Activated T-helper 17 cell treated with anti-CD3 and anti-CD28 coated beads, Interleukin-2, amount 50 U/mL, for 72 hours (primary cell): ENCODE measurements at regions not wholly inside any gene's neighbourhood (a gene's known extent, or its start where the extent isn't known, plus 50 kb on each side); places are given as distances from the start of the nearest gene placed in this dataset.

ENCODE experiments used
- ATAC-seq: fragments of 150-1000 bp; cut with Tn5 transposase; replicated peaks from 2 replicates; pipeline ENCODE4 v1.10.0; 2021; ENCODE audit warnings: mild to moderate bottlenecking, moderate library complexity
- H3K27ac Mint-ChIP-seq: one replicate; pipeline ENCODE4 v1.8.0; 2022; ENCODE audit warnings: mixed read lengths
- H3K27me3 Mint-ChIP-seq: one replicate; pipeline ENCODE4 v1.8.0; 2022; ENCODE audit warnings: mixed read lengths
- H3K36me3 Mint-ChIP-seq: one replicate; pipeline ENCODE4 v1.8.0; 2022; ENCODE audit warnings: low read depth, mild to moderate bottlenecking, mixed read lengths
- H3K4me1 Mint-ChIP-seq: one replicate; pipeline ENCODE4 v1.8.0; 2022; ENCODE audit warnings: mixed read lengths
- H3K4me3 Mint-ChIP-seq: one replicate; pipeline ENCODE4 v1.8.0; 2022; ENCODE audit warnings: mild to moderate bottlenecking, mixed read lengths
- H3K9me3 Mint-ChIP-seq: one replicate; pipeline ENCODE4 v1.8.0; 2022; ENCODE audit warnings: mixed read lengths

DNA sequence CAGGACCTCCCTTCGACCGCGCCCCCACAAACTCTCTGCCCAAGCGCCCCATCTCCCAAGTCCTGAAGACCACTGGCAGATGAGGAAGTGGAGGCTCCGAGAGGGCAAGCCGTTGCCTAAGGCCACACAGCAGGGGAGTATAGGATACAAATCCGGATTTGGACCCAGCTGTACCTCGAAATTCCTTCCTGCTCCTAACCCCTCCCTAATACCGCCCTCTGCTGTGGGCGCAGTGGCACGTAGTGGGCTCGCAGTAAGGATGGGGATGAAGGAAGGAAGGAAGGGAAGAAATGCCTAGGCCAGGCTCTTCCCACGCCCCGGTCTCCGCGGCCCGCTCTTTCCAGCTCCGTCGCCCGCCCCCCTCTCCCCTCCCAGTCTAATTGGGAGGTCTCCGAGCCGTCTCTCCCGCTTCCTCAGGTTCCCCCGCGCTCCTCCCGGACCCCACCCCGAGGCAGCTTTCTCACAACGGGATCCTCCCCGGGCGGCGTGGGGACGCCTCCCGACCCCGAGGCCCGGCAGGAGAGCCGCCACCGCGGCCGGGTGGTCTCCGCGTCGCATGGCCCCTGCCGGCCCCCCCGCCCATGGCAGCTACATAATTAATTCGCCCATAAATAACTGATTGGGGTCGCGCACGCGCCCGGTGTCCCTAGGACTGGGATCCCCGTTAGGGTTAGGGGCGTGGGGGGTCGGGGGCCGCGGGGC, 138.9 kb downstream of the C9orf50 start:
- H3K36me3 Mint-ChIP-seq = peaks cover 4% of the 10 kb centered on the region
- H3K27me3 Mint-ChIP-seq = no peaks in the 10 kb centered on the region
- no peak for ATAC-seq
- H3K4me3 Mint-ChIP-seq = peak overlapping the region; percentile 55
- H3K9me3 Mint-ChIP-seq = no peaks in the 10 kb centered on the region
- peaks cover 22% of the 10 kb centered on the region for H3K4me1 Mint-ChIP-seq
- no peak overlapping the region for H3K27ac Mint-ChIP-seq

GRCh38 chr9:129481424-129481809, 139.5 kb downstream of the C9orf50 start:
- no peak for ATAC-seq
- Mint-ChIP-seq H3K27me3 (no peaks in the 10 kb centered on the region), H3K9me3 (no peaks in the 10 kb centered on the region), H3K36me3 (peaks cover 4% of the 10 kb centered on the region), H3K4me1 (peaks cover 19% of the 10 kb centered on the region), H3K4me3 (peak overlapping the region; percentile 55), H3K27ac (no peak overlapping the region)

DNA sequence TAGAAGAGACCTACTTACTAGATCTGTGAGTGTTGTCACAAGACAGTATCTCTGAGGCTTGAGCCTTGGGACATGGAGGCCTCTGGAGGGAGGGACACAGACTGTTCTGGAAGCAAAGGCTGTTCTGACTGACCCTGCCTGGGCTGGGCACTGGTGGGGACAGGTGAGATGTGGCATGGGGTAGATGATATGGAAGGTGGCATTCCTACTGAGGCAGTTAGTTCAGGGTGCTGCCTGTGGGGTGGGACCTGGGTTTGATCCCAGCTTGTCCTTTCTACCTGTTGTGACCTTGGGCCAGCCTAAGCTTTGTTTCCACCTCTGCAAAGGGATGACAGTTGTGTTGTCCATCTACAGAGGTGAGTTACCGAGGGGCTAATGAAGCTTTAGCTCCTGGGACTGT, 140.2 kb downstream of the C9orf50 start:
- peaks cover 4% of the 10 kb centered on the region for H3K36me3 Mint-ChIP-seq
- peak overlapping the region; percentile 55 for H3K4me3 Mint-ChIP-seq
- no peak for ATAC-seq
- H3K4me1 Mint-ChIP-seq = peaks cover 14% of the 10 kb centered on the region
- no peaks in the 10 kb centered on the region for H3K9me3 Mint-ChIP-seq
- H3K27ac Mint-ChIP-seq = no peak overlapping the region
- H3K27me3 Mint-ChIP-seq = no peaks in the 10 kb centered on the region

DNA sequence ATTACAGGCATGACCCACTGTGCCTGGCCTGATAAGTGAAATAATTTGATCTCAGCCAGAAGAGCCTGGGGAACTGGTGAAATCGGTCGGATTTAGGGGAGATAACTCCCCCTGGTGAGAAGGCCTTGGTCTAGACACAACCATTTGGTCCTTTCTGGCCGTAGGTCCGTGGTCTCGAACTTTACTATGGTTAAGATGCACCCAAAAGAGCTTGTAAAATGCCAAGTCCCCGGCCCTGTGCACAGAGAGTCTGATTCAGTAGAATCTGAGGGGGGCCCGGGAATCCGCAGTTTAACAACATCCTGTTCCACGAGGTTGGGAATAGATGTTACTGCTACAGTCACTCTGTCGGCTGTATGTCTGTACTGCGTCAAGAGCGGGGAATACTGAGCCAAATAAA, 140.7 kb downstream of the C9orf50 start:
- peaks cover 9% of the 10 kb centered on the region for H3K4me1 Mint-ChIP-seq
- H3K27ac Mint-ChIP-seq = no peak overlapping the region
- H3K27me3 Mint-ChIP-seq = no peaks in the 10 kb centered on the region
- H3K36me3 Mint-ChIP-seq = peaks cover 4% of the 10 kb centered on the region
- no peak overlapping the region for H3K4me3 Mint-ChIP-seq
- H3K9me3 Mint-ChIP-seq = no peaks in the 10 kb centered on the region
- no peak for ATAC-seq

- Mint-ChIP-seq H3K4me3 (no peak overlapping the region), H3K27me3 (no peaks in the 10 kb centered on the region), H3K4me1 (peaks cover 6% of the 10 kb centered on the region), H3K9me3 (no peaks in the 10 kb centered on the region), H3K27ac (no peak overlapping the region), H3K36me3 (peaks cover 4% of the 10 kb centered on the region)
- no peak for ATAC-seq
These were observed 141.3 kb downstream of the C9orf50 start for GRCh38 chr9:129479631-129480011.

DNA sequence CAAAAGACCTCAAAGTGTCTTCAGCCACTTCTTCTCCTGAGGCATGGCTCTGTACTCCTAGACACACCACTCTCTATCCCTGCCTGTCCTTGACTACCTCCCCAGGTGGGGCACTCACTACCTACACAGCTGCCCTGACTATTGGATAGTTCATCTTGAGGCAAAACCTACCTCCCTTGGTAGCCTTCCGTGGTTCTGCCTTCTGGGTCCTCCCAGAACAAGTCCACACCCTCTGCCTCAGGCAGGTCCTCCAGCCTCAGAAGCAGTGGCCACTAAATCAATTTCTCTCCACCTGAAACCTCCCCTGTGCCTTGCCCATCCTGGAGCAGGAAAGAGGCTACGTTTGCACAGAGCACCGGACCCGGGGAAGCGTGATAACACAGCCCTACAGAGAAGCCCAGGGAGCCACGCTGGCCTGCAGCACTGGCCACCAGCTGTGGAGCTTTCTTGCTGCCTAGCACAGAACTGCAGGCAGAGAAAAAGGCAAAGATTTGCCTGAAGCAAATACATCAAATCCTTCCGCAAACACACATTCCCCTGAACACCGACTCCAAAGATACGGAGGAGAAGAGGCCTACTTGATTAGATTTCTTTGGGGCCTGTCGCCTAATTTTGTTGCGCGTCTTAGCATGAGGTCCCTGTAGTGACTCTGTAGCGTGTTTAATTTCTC, 141.8 kb downstream of the C9orf50 start:
- Mint-ChIP-seq H3K36me3 (peaks cover under 1% of the 10 kb centered on the region), H3K27ac (no peak overlapping the region)

GRCh38 chr9:129478461-129478860, 142.4 kb downstream of the C9orf50 start:
- Mint-ChIP-seq H3K4me3 (no peak overlapping the region), H3K9me3 (no peaks in the 10 kb centered on the region), H3K27ac (peak overlapping the region; percentile 67), H3K4me1 (no peaks in the 10 kb centered on the region), H3K27me3 (no peaks in the 10 kb centered on the region), H3K36me3 (no peaks in the 10 kb centered on the region)
- no peak for ATAC-seq

More for the DNA sequence above, 141.8 kb downstream of the C9orf50 start:
- ATAC-seq = no peak
- no peaks in the 10 kb centered on the region for H3K9me3 Mint-ChIP-seq
- H3K4me3 Mint-ChIP-seq = no peak overlapping the region
- no peaks in the 10 kb centered on the region for H3K27me3 Mint-ChIP-seq
- peaks cover under 1% of the 10 kb centered on the region for H3K4me1 Mint-ChIP-seq

GRCh38 chr9:129476821-129477611, 143.9 kb downstream of the C9orf50 start:
- ATAC-seq = peak; percentile 31
- no peak overlapping the region for H3K4me3 Mint-ChIP-seq

DNA sequence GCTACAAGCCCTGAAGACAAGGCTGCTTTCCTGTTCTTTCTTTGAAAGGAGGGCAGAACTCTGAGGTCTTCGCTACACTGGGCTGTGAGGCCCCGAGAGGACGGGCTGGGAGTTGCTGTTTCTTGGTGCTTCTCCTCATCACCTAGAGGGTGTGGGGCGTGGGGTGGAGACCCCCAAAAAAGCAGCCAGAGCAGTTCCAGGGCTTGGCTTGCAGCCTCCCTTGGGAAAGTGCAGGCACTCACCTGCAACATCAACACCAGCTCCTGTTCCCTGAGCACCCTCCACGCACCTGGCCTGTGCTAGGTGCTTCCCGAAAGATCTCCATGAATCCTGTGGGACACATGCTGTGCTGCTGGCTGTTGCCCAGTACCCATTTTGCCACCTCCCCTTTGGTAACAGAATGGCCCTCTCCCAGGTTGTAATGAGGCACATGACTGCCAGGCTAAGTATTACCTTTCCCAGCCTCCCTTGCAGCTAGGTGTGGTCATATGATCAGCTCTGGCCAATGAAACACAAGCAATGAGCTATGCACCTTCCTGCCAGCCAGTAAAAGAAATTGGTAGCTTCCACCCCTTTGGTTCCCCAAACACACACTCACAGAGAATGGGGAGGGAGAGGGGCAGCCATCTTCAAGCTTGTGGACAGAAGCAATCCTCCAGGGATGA, 146.0 kb downstream of the C9orf50 start:
- no peaks in the 10 kb centered on the region for H3K27me3 Mint-ChIP-seq
- H3K9me3 Mint-ChIP-seq = no peaks in the 10 kb centered on the region
- H3K27ac Mint-ChIP-seq = no peak overlapping the region
- ATAC-seq = no peak
- H3K36me3 Mint-ChIP-seq = no peaks in the 10 kb centered on the region
- H3K4me3 Mint-ChIP-seq = no peak overlapping the region
- peaks cover 5% of the 10 kb centered on the region for H3K4me1 Mint-ChIP-seq

More at GRCh38 chr9:129476821-129477611, 143.9 kb downstream of the C9orf50 start:
- no peak overlapping the region for H3K27ac Mint-ChIP-seq
- no peaks in the 10 kb centered on the region for H3K36me3 Mint-ChIP-seq
- no peaks in the 10 kb centered on the region for H3K27me3 Mint-ChIP-seq
- H3K4me1 Mint-ChIP-seq = no peaks in the 10 kb centered on the region
- no peaks in the 10 kb centered on the region for H3K9me3 Mint-ChIP-seq

GRCh38 chr9:129473523-129474244, 147.2 kb downstream of the C9orf50 start:
- Mint-ChIP-seq H3K4me3 (no peak overlapping the region), H3K4me1 (peaks cover 5% of the 10 kb centered on the region), H3K36me3 (no peaks in the 10 kb centered on the region), H3K9me3 (no peaks in the 10 kb centered on the region), H3K27me3 (no peaks in the 10 kb centered on the region), H3K27ac (no peak overlapping the region)
- ATAC-seq = no peak

GRCh38 chr9:129472651-129473102, 148.2 kb downstream of the C9orf50 start:
- peaks cover 13% of the 10 kb centered on the region for H3K4me1 Mint-ChIP-seq
- no peak overlapping the region for H3K4me3 Mint-ChIP-seq
- no peak for ATAC-seq
- no peak overlapping the region for H3K27ac Mint-ChIP-seq
- H3K27me3 Mint-ChIP-seq = no peaks in the 10 kb centered on the region
- H3K36me3 Mint-ChIP-seq = no peaks in the 10 kb centered on the region
- H3K9me3 Mint-ChIP-seq = no peaks in the 10 kb centered on the region

GRCh38 chr9:129471201-129472019, 149.5 kb downstream of the C9orf50 start:
- Mint-ChIP-seq H3K27me3 (no peaks in the 10 kb centered on the region), H3K9me3 (no peaks in the 10 kb centered on the region), H3K36me3 (no peaks in the 10 kb centered on the region), H3K27ac (peak overlapping the region; percentile 49), H3K4me1 (peaks cover 14% of the 10 kb centered on the region), H3K4me3 (no peak overlapping the region)
- ATAC-seq = peak; percentile 82

DNA sequence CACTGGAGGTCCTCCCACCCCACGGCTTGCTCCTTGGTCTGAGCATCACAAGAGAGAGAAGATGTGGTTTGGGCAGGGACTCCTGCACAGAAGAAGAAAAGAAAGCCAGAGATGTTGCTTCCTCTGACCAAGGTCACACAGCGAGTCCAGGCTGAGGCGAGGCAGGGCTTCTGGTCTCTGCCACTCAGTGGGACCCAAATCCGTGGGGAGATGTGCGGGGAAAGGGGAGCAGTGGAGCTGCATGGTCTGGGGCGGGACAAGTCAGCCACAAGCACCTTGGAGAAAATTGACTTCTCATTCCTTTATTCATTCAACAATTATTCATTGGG, 150.9 kb downstream of the C9orf50 start:
- H3K4me1 Mint-ChIP-seq = peaks cover 22% of the 10 kb centered on the region
- ATAC-seq = no peak
- no peak overlapping the region for H3K4me3 Mint-ChIP-seq
- H3K36me3 Mint-ChIP-seq = no peaks in the 10 kb centered on the region
- H3K9me3 Mint-ChIP-seq = no peaks in the 10 kb centered on the region
- no peaks in the 10 kb centered on the region for H3K27me3 Mint-ChIP-seq
- H3K27ac Mint-ChIP-seq = peak overlapping the region; percentile 37
